GM12873 (cell line): ENCODE measurements at regions not wholly inside any gene's neighbourhood (a gene's known extent, or its start where the extent isn't known, plus 50 kb on each side); places are given as distances from the start of the nearest gene placed in this dataset.

ENCODE experiments used
- TF ChIP-seq, protein P1 (sequence below): IDR thresholded peaks from 2 replicates; pipeline ENCODE4 v1.5.1; 2012; ENCODE audit warnings: low read depth, mild to moderate bottlenecking, moderate library complexity, low read length, control low read depth; ENCODE audit not compliant: insufficient read depth; ENCODE audit errors: missing control alignments

DNA sequence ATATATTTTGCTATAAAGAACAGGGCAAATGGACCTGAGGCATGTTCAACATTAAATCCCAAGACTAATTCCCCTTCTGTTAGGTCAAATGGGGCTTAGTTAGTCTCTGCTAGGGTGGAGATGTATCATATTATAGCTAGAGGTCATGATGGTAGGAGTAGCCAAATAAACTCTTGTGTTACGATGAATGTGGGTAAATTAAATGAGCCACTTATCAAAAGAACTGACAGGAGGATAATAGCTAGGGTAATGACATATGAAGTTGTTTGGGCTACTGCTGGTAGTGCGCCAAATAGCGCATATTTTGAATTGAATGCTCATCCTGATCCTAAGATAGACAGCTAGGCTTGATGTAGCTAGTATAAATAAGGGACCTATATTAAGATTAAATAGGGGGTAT is 445.0 kb downstream of the GXYLT1 start:
- TF ChIP-seq, protein P1, sequence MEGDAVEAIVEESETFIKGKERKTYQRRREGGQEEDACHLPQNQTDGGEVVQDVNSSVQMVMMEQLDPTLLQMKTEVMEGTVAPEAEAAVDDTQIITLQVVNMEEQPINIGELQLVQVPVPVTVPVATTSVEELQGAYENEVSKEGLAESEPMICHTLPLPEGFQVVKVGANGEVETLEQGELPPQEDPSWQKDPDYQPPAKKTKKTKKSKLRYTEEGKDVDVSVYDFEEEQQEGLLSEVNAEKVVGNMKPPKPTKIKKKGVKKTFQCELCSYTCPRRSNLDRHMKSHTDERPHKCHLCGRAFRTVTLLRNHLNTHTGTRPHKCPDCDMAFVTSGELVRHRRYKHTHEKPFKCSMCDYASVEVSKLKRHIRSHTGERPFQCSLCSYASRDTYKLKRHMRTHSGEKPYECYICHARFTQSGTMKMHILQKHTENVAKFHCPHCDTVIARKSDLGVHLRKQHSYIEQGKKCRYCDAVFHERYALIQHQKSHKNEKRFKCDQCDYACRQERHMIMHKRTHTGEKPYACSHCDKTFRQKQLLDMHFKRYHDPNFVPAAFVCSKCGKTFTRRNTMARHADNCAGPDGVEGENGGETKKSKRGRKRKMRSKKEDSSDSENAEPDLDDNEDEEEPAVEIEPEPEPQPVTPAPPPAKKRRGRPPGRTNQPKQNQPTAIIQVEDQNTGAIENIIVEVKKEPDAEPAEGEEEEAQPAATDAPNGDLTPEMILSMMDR, result no peak

DNA sequence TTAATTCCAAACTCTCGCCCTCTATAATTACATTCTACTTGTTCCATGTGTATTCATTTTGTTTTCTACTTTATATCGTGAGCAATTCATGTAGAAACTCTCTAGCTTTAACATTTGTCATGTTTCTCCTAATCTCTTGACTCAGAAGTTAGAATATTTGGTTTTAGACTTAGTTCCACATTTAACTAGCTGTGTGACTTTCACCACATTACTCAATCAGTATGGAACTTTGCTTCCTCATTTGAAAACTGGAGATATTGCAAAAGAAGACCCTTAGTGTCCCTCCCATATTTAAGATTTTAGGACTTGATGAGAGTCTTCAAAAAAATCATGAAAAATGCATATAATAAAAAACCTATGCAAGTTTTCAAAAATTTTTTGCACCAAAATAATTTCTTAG is 447.5 kb downstream of the GXYLT1 start:
- TF ChIP-seq, protein P1, result no peak

DNA sequence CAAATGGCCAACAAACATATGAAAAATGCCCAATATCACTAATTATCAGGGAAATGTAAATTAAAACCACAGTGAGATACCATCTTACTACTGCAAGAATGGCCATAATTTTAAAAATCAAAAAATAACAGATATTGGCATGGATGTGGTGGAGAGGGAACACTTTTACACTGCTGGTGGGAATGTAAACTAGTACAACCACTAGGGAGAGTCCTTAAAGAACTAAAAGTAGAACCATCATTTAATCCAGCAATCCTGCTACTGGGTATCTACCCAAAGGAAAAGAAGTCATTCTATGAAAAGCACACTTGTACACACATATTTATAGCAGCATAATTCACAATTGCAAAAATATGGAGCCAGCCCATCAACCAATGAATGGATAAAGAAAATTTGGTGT is 459.7 kb downstream of the GXYLT1 start:
- TF ChIP-seq, protein P1, result peak; percentile 23

DNA sequence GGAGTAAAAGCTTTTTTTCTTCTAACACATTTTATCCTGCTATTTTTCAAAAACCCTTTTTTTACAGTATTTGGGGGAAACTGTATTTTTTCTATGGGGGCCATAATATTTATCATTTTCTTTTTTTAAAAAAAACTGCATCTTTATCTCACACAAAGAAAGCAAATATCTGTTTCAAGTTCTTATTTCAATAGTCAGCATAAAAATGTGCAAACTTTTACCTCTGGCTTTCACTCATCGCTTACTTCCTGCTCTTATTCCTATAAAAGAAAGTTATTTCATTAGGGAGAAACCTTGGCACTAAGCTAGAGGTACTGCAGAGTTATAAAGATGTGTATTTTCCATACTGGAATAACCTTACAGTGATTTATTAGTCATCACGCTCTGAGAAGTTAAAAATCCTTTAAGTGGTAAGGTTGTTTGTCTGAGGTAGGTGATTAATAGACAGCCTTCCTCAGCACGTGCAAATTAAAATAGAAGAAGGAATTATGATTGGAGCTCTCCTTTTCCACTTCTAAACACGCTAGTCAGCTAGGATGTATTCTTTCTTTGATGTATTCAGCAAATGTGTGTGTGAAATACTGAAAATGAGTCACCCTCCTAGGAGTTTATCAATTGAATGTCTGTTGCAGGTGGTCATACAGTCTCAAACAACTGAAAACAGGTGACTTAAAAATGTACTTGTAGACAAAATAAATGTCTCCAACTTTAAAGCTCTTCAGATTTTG is 461.0 kb downstream of the GXYLT1 start:
- TF ChIP-seq, protein P1, result no peak

DNA sequence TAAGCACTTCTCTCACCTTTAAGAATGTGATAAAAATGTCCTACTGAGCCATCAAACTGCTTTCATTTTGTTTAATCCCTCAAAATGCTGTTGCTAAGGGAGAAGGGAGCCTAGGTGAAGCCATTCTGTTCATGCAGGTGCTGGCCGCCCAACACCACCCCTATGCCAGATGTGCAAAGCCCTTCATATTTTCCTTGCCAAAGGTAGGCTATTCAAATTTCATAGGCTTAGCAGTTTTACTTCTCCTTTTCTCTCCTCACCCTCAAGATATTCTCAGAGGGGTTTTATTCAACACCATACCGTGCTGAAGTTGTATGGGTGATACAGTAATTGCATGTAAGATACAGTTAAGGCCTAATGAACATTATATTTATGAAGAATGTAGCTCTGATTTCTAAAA is 461.7 kb downstream of the GXYLT1 start:
- TF ChIP-seq, protein P1, result no peak

DNA sequence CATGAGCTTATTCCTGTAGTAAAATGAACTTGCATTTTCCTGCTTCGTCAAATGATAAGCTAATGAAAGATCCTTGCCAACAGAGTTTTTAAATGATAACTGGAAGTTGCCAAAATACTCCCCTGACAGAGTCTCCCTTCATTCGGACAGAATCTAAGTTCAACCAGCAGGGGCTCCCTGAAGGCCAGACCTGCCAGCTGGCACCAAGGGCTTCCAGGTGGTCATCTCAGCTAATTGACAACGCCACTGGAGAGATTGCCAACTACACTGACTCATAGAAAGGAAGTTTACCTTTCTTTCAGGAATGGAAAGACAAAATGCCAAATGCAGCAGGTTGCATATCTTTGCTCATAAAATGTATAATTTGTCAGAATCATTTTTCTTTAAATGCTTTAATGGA is 462.8 kb downstream of the GXYLT1 start:
- TF ChIP-seq, protein P1, result no peak

DNA sequence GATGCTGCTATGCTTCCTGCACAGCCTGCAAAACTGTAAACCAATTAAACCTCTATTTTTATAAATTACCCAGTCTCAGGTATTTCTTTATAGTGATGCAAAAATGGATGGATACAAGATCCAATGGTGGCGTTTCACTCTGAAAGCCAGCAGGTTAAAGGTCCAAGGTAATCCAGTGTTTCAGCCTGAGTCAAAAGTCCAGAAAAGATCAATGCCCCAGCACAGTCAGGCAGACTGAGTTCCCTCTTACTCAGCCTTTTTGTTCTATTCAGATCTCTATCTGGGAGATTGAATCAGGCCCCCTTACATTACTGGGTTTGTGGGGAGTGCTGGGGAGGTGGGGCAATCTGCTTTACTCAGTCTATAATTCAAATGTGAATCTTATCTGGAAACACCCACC is 464.5 kb downstream of the GXYLT1 start:
- TF ChIP-seq, protein P1, result no peak
